ENCODE measurements at regions not wholly inside any gene's neighbourhood (a gene's known extent, or its start where the extent isn't known, plus 50 kb on each side); places are given as distances from the start of the nearest gene placed in this dataset.

DNA sequence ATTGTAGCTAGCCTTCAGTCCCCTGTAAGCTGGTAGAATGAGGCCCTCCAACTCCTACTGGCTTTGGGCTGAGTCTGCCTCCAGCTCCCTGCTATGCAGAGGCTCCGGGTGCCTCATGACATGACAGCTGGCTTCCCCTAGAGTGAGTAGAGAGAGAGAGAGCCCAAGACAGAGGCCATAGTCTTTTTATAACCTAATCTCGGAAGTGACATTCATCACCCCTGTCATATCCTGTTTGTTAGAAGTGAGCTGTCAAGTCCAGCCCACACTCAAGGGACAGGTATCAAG is 53.9 kb upstream of the CTBP2 start:
- intact Hi-C loops (cut with micrococcal nuclease) = no loop called here
- no peaks in the 10 kb centered on the region for H3K4me1 Mint-ChIP-seq (ENCODE audit: low read depth)
- CTCF ChIA-PET = no interaction called here
- peaks cover 2% of the 10 kb centered on the region for H3K9me3 Mint-ChIP-seq
- no peaks in the 10 kb centered on the region for H3K36me3 Mint-ChIP-seq (ENCODE audit: low read depth)
- DNase-seq = no peak
- peaks cover 2% of the 10 kb centered on the region for H3K27me3 Mint-ChIP-seq (ENCODE audit: low read depth)
- no peak overlapping the region for H3K27ac Mint-ChIP-seq
- H3K4me3 Mint-ChIP-seq = no peak overlapping the region

DNA sequence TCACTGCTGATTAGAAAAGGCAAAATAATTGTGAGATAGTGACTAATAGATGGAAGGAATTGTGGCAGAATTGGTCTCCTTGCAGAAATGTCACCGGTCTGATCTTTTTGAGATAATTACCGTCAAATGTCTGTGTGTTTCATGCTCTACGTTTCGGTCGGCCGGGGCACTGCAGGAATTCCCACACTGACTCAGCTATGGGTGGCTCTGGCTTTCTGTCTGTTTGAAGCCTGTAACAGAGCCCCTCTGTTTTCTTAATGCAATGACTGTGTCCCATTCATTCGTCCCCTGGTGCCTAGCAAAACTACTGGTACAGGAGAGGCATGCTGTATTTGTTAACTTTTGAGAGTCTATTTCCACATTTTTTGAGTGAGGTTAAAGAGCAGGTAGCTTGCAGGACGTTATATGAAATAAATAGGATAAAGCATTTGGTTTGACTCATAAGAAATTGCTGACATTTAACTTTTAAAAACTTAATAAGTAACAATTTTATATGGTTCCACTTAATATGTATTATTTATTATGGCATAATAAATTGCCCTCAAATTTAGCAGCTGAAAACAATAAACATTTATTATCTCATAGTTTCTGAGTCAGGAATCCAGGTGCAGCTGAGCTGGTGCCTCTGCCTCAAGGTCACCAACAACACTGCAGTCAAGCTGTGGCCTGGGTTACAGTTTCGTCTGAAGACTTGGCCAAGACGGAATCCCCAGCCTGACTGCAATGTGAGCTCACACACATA is 53.3 kb upstream of the CTBP2 start:
- Mint-ChIP-seq H3K9me3 (peaks cover 2% of the 10 kb centered on the region), H3K27ac (no peak overlapping the region), H3K27me3 (ENCODE audit: low read depth) (peaks cover 2% of the 10 kb centered on the region), H3K4me3 (no peak overlapping the region), H3K36me3 (ENCODE audit: low read depth) (no peaks in the 10 kb centered on the region), H3K4me1 (ENCODE audit: low read depth) (no peaks in the 10 kb centered on the region)
- intact Hi-C loops (cut with micrococcal nuclease) = no loop called here
- CTCF ChIA-PET = no interaction called here
- DNase-seq = no peak

DNA sequence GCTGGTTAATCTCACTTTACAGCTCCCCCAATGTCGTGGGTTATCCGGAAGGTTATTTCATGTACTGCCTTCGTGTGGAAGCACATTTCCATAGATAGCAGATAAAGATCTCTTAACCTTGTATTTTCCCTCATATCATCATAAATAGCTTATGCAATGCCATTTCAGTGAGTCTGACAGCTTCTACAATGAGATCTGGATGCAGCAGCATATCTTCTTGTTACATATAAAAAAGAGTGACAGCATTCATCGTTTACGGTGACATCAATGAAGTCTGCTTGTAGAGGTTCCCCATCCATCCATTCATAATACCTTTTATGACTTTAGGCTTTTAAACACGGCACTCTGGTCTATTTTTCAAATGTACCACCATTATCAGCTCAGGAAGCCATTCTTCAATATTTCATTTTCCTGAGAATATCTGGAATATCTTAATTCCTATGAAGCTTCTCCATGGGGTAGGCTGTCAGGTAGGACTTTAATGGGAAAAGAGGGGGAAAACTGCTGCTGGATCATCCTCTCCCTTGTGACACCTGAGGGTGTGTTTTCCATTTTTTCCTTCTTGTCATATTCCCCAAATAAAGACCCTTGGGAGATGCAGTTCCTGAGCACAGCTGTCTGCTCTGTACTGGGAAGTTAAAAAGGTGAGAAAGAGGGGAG is 51.9 kb upstream of the CTBP2 start:
- CTCF ChIA-PET = no interaction called here
- H3K27ac Mint-ChIP-seq = no peak overlapping the region
- H3K4me1 Mint-ChIP-seq (ENCODE audit: low read depth) = no peaks in the 10 kb centered on the region
- H3K27me3 Mint-ChIP-seq (ENCODE audit: low read depth) = peaks cover 2% of the 10 kb centered on the region
- DNase-seq = no peak
- peaks cover 2% of the 10 kb centered on the region for H3K9me3 Mint-ChIP-seq
- no peak overlapping the region for H3K4me3 Mint-ChIP-seq
- H3K36me3 Mint-ChIP-seq (ENCODE audit: low read depth) = no peaks in the 10 kb centered on the region
- intact Hi-C loops (cut with micrococcal nuclease) = no loop called here
